ENCODE measurements at regions not wholly inside any gene's neighbourhood (a gene's known extent, or its start where the extent isn't known, plus 50 kb on each side); places are given as distances from the start of the nearest gene placed in this dataset.
A peak's percentile ranks its signal among the peaks of the same experiment; 100 is the strongest.

- Mint-ChIP-seq H3K27me3 (ENCODE audit: low read depth) (peaks cover 3% of the 10 kb centered on the region), H3K4me1 (peaks cover 6% of the 10 kb centered on the region), H3K27ac (ENCODE audit: unreplicated experiment) (no peak overlapping the region), H3K9me3 (no peaks in the 10 kb centered on the region), H3K4me3 (no peak overlapping the region), H3K36me3 (ENCODE audit: low read depth) (no peaks in the 10 kb centered on the region)
- DNase-seq (ENCODE audit: low read depth, low spot score) = no peak
- no peak for TF ChIP-seq CTCF (conservative IDR thresholded peaks at IDR 0.05)
These were observed 257.6 kb upstream of the GHITM start for GRCh38 chr10:83881661-83882060.

GRCh38 chr10:83886871-83887270 lies 252.4 kb upstream of the GHITM start:
- Mint-ChIP-seq H3K4me1 (no peaks in the 10 kb centered on the region), H3K27ac (ENCODE audit: unreplicated experiment) (no peak overlapping the region), H3K9me3 (no peaks in the 10 kb centered on the region), H3K27me3 (ENCODE audit: low read depth) (peaks cover 5% of the 10 kb centered on the region), H3K4me3 (no peak overlapping the region), H3K36me3 (ENCODE audit: low read depth) (no peaks in the 10 kb centered on the region)
- no peak for TF ChIP-seq CTCF (conservative IDR thresholded peaks at IDR 0.05)
- DNase-seq (ENCODE audit: low read depth, low spot score) = no peak

- Mint-ChIP-seq H3K4me3 (no peak overlapping the region), H3K36me3 (ENCODE audit: low read depth) (no peaks in the 10 kb centered on the region), H3K4me1 (no peaks in the 10 kb centered on the region), H3K27me3 (ENCODE audit: low read depth) (peaks cover 17% of the 10 kb centered on the region), H3K9me3 (no peaks in the 10 kb centered on the region), H3K27ac (ENCODE audit: unreplicated experiment) (no peak overlapping the region)
- no peak for DNase-seq (ENCODE audit: low read depth, low spot score)
- TF ChIP-seq CTCF (conservative IDR thresholded peaks at IDR 0.05) = no peak
These were observed 246.6 kb upstream of the GHITM start for GRCh38 chr10:83892737-83893136.

- Mint-ChIP-seq H3K4me1 (no peaks in the 10 kb centered on the region), H3K36me3 (ENCODE audit: low read depth) (no peaks in the 10 kb centered on the region), H3K27me3 (ENCODE audit: low read depth) (peaks cover 19% of the 10 kb centered on the region), H3K27ac (ENCODE audit: unreplicated experiment) (no peak overlapping the region), H3K4me3 (no peak overlapping the region), H3K9me3 (peaks cover 3% of the 10 kb centered on the region)
- no peak for DNase-seq (ENCODE audit: low read depth, low spot score)
- no peak for TF ChIP-seq CTCF (conservative IDR thresholded peaks at IDR 0.05)
These were observed 243.1 kb upstream of the GHITM start for GRCh38 chr10:83896219-83896618.

- Mint-ChIP-seq H3K27ac (ENCODE audit: unreplicated experiment) (no peak overlapping the region), H3K4me3 (no peak overlapping the region), H3K36me3 (ENCODE audit: low read depth) (no peaks in the 10 kb centered on the region), H3K9me3 (peaks cover 3% of the 10 kb centered on the region), H3K27me3 (ENCODE audit: low read depth) (peaks cover 14% of the 10 kb centered on the region), H3K4me1 (no peaks in the 10 kb centered on the region)
- no peak for DNase-seq (ENCODE audit: low read depth, low spot score)
- TF ChIP-seq CTCF (conservative IDR thresholded peaks at IDR 0.05) = no peak
These were observed 241.7 kb upstream of the GHITM start for GRCh38 chr10:83897626-83898025.

GRCh38 chr10:83908506-83908905 lies 230.8 kb upstream of the GHITM start:
- Mint-ChIP-seq H3K36me3 (ENCODE audit: low read depth) (peaks cover 2% of the 10 kb centered on the region), H3K4me1 (peaks cover 23% of the 10 kb centered on the region), H3K4me3 (peak overlapping the region; percentile 4), H3K27ac (ENCODE audit: unreplicated experiment) (no peak overlapping the region), H3K27me3 (ENCODE audit: low read depth) (peaks cover 87% of the 10 kb centered on the region), H3K9me3 (no peaks in the 10 kb centered on the region)
- no peak for DNase-seq (ENCODE audit: low read depth, low spot score)
- TF ChIP-seq CTCF (conservative IDR thresholded peaks at IDR 0.05) = no peak
